WTC11 (cell line): ENCODE measurements at regions not wholly inside any gene's neighbourhood (a gene's known extent, or its start where the extent isn't known, plus 50 kb on each side); places are given as distances from the start of the nearest gene placed in this dataset.

Experiments used
- ATAC-seq: fragments of 200-7000 bp; cut with Tn5 transposase; 2 replicates; pipeline ENCODE4 v1.10.0; 2021; ENCODE audit warnings: mild to moderate bottlenecking, moderate library complexity
- CTCF ChIA-PET: fragments of 300-600 bp; sonication (Branson Sonifier 250); formaldehyde crosslinking; loops from one replicate; lab custom pipeline; 2021; ENCODE audit warnings: antibody characterized with exemption; lab: Charles Lee
- POLR2A ChIA-PET: fragments of 350-600 bp; sonication (Branson Sonifier 250); formaldehyde crosslinking; loops from one replicate; lab custom pipeline; 2021; ENCODE audit warnings: antibody characterized with exemption; lab: Charles Lee
- DNase-seq: peaks from one replicate; pipeline ENCODE4 v3.0.0; 2021; ENCODE audit warnings: low spot score
- H3K27ac Mint-ChIP-seq: 2 replicates; pipeline ENCODE4 v1.8.0; 2021; ENCODE audit warnings: mixed read lengths
- H3K27me3 Mint-ChIP-seq: 2 replicates; pipeline ENCODE4 v1.8.0; 2021; ENCODE audit warnings: low read depth, mild to moderate bottlenecking, moderate library complexity, mixed read lengths
- H3K36me3 Mint-ChIP-seq: 2 replicates; pipeline ENCODE4 v1.8.0; 2021; ENCODE audit warnings: mixed read lengths
- H3K4me1 Mint-ChIP-seq: 2 replicates; pipeline ENCODE4 v1.8.0; 2022; ENCODE audit warnings: mixed read lengths
- H3K4me3 Mint-ChIP-seq: 2 replicates; pipeline ENCODE4 v1.8.0; 2021; ENCODE audit warnings: mild to moderate bottlenecking, moderate library complexity, mixed read lengths
- H3K9me3 Mint-ChIP-seq: 2 replicates; pipeline ENCODE4 v1.8.0; 2021; ENCODE audit warnings: mixed read lengths
- ATF1 ChIP-seq: sonication (generic); formaldehyde crosslinking; IDR thresholded peaks from 2 replicates; pipeline ENCODE4 v1.8.1; 2023; ENCODE audit warnings: mild to moderate bottlenecking, moderate library complexity, missing genetic modification reagents
- EMX1 ChIP-seq: fragments of 250-450 bp; sonication (Bioruptor Pico); IDR thresholded peaks from 2 replicates; pipeline ENCODE4 v1.8.0; 2021; ENCODE audit warnings: mild to moderate bottlenecking
- ESRRA ChIP-seq: sonication (generic); formaldehyde crosslinking; IDR thresholded peaks from 2 replicates; pipeline ENCODE4 v1.8.1; 2022; ENCODE audit warnings: mild to moderate bottlenecking, missing genetic modification reagents, borderline replicate concordance
- FOXJ3 ChIP-seq: sonication (generic); formaldehyde crosslinking; IDR thresholded peaks from 2 replicates; pipeline ENCODE4 v1.9.0; 2021; ENCODE audit warnings: missing genetic modification reagents, mild to moderate bottlenecking, borderline replicate concordance
- MYBL2 ChIP-seq: sonication (generic); formaldehyde crosslinking; IDR thresholded peaks from 2 replicates; pipeline ENCODE4 v1.8.1; 2023; ENCODE audit warnings: mild to moderate bottlenecking, moderate library complexity, missing genetic modification reagents
- NFATC4 ChIP-seq: fragments of 250-450 bp; sonication (Bioruptor Pico); IDR thresholded peaks from 2 replicates; pipeline ENCODE4 v1.9.0; 2021; ENCODE audit warnings: mild to moderate bottlenecking
- SMAD3 ChIP-seq: sonication (generic); formaldehyde crosslinking; IDR thresholded peaks from 2 replicates; pipeline ENCODE4 v1.8.0; 2022; ENCODE audit warnings: missing genetic modification reagents, mild to moderate bottlenecking, borderline replicate concordance
- SMAD4 ChIP-seq: sonication (generic); formaldehyde crosslinking; IDR thresholded peaks from 2 replicates; pipeline ENCODE4 v1.8.0; 2022; ENCODE audit warnings: mild to moderate bottlenecking, missing genetic modification reagents
- ZNF263 ChIP-seq: sonication (generic); formaldehyde crosslinking; IDR thresholded peaks from 2 replicates; pipeline ENCODE4 v1.8.1; 2022; ENCODE audit warnings: low read depth, mild to moderate bottlenecking, moderate library complexity, missing genetic modification reagents
- ZNF317 ChIP-seq: sonication (generic); formaldehyde crosslinking; IDR thresholded peaks from 2 replicates; pipeline ENCODE4 v1.8.1; 2023; ENCODE audit warnings: low read depth, mild to moderate bottlenecking, moderate library complexity, missing genetic modification reagents, borderline replicate concordance
- ZNF396 ChIP-seq: fragments of 250-450 bp; sonication (Bioruptor Pico); IDR thresholded peaks from 2 replicates; pipeline ENCODE4 v1.8.0; 2021; ENCODE audit warnings: mild to moderate bottlenecking, moderate library complexity, borderline replicate concordance
- TF ChIP-seq, protein P1 (sequence below): sonication (generic); formaldehyde crosslinking; conservative IDR thresholded peaks from 2 replicates; pipeline ENCODE4 v1.8.1; 2023; ENCODE audit warnings: mild to moderate bottlenecking, low read depth, missing genetic modification reagents, moderate library complexity
- TF ChIP-seq, protein P2 (sequence below): sonication (generic); formaldehyde crosslinking; IDR thresholded peaks from 2 replicates; pipeline ENCODE4 v1.8.1; 2022; ENCODE audit warnings: mild to moderate bottlenecking, missing genetic modification reagents, moderate library complexity, borderline replicate concordance
- TF ChIP-seq, protein P3 (sequence below): sonication (generic); formaldehyde crosslinking; IDR thresholded peaks from 2 replicates; pipeline ENCODE4 v1.8.1; 2023; ENCODE audit warnings: mild to moderate bottlenecking, missing genetic modification reagents, moderate library complexity
- TF ChIP-seq, protein P4 (sequence below): sonication (generic); formaldehyde crosslinking; IDR thresholded peaks from 2 replicates; pipeline ENCODE4 v1.8.0; 2022; ENCODE audit warnings: mild to moderate bottlenecking, missing genetic modification reagents
- TF ChIP-seq, protein P5 (sequence below): sonication (generic); formaldehyde crosslinking; IDR thresholded peaks from 2 replicates; pipeline ENCODE4 v1.8.1; 2023; ENCODE audit warnings: mild to moderate bottlenecking, missing genetic modification reagents
- TF ChIP-seq, protein P6 (sequence below): fragments of 250-450 bp; sonication (Bioruptor Pico); IDR thresholded peaks from 2 replicates; pipeline ENCODE4 v1.9.0; 2021; ENCODE audit warnings: mild to moderate bottlenecking, borderline replicate concordance
- TF ChIP-seq, protein P7 (sequence below): fragments of 200-600 bp; IDR thresholded peaks from 2 replicates; pipeline ENCODE4 v1.8.0; 2022; ENCODE audit warnings: antibody characterized with exemption

DNA sequence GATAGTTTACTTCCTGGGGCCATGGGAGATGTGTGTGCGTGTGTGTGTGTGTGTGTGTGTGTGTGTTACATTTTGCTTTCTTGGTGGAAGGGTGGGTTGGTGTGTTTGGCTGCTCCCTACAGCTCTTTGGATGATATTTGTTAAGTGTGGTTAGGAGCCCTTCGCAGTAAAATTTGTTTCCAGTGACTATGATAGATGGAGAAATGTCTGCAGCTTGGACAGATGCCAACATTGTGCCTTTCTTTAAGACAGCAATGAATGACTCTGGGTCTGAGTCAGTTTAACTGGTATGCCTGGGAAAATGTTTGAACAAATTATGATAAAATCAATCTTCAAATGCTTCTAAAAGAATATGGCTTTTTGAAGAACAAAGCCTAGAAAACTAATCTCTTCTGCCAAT lies 102.7 kb upstream of the TRPC6 start (continued):
- TF ChIP-seq, protein P1, sequence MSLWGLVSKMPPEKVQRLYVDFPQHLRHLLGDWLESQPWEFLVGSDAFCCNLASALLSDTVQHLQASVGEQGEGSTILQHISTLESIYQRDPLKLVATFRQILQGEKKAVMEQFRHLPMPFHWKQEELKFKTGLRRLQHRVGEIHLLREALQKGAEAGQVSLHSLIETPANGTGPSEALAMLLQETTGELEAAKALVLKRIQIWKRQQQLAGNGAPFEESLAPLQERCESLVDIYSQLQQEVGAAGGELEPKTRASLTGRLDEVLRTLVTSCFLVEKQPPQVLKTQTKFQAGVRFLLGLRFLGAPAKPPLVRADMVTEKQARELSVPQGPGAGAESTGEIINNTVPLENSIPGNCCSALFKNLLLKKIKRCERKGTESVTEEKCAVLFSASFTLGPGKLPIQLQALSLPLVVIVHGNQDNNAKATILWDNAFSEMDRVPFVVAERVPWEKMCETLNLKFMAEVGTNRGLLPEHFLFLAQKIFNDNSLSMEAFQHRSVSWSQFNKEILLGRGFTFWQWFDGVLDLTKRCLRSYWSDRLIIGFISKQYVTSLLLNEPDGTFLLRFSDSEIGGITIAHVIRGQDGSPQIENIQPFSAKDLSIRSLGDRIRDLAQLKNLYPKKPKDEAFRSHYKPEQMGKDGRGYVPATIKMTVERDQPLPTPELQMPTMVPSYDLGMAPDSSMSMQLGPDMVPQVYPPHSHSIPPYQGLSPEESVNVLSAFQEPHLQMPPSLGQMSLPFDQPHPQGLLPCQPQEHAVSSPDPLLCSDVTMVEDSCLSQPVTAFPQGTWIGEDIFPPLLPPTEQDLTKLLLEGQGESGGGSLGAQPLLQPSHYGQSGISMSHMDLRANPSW (CRISPR knock-in tag) = no peak
- TF ChIP-seq ZNF396 (CRISPR knock-in tag) (no peak), ATF1 (CRISPR knock-in tag) (no peak), MYBL2 (no peak)
- TF ChIP-seq, protein P2, sequence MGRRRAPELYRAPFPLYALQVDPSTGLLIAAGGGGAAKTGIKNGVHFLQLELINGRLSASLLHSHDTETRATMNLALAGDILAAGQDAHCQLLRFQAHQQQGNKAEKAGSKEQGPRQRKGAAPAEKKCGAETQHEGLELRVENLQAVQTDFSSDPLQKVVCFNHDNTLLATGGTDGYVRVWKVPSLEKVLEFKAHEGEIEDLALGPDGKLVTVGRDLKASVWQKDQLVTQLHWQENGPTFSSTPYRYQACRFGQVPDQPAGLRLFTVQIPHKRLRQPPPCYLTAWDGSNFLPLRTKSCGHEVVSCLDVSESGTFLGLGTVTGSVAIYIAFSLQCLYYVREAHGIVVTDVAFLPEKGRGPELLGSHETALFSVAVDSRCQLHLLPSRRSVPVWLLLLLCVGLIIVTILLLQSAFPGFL = no peak
- TF ChIP-seq, protein P3, sequence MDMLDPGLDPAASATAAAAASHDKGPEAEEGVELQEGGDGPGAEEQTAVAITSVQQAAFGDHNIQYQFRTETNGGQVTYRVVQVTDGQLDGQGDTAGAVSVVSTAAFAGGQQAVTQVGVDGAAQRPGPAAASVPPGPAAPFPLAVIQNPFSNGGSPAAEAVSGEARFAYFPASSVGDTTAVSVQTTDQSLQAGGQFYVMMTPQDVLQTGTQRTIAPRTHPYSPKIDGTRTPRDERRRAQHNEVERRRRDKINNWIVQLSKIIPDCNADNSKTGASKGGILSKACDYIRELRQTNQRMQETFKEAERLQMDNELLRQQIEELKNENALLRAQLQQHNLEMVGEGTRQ = no peak

DNA sequence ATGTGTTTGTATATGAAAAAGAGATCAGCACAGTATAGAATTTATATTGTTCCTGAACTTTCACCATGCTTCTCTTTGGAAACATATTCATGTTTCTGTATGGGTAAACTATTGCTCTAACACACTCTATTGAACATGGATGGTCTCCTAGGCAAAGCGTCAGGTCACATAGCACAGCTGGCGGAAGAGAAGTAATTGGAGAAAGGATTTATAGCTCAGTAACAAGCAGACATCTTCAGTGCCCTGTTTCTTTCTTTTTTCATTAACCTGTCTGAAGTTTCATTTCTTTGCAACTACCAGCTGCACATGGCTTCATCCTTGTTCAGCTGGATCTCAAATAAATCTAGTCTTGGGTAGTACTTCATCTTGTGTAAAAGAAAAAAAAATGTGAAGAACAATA lies 84.4 kb upstream of the TRPC6 start:
- Mint-ChIP-seq H3K27me3 (peaks cover 5% of the 10 kb centered on the region; the same call in 1 of the 2 replicates), H3K4me3 (no peak overlapping the region), H3K4me1 (peaks cover 9% of the 10 kb centered on the region), H3K36me3 (no peaks in the 10 kb centered on the region), H3K27ac (no peak overlapping the region), H3K9me3 (no peaks in the 10 kb centered on the region)
- ChIA-PET CTCF (interaction anchor here (1.5 kb wide), 1 partner anchor 339 kb away, joined by 3 read pairs; no protein-coding TSS in a partner anchor), POLR2A (interaction anchor here (0.7 kb wide), 1 partner anchor 1222 kb away, joined by 3 read pairs; no protein-coding TSS in a partner anchor)
- no peak for TF ChIP-seq EMX1 (CRISPR knock-in tag)
- TF ChIP-seq FOXJ3 (CRISPR knock-in tag) = no peak
- TF ChIP-seq, protein P4, sequence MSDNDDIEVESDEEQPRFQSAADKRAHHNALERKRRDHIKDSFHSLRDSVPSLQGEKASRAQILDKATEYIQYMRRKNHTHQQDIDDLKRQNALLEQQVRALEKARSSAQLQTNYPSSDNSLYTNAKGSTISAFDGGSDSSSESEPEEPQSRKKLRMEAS (CRISPR knock-in tag) = no peak
- TF ChIP-seq, protein P2 = no peak
- TF ChIP-seq, protein P5, sequence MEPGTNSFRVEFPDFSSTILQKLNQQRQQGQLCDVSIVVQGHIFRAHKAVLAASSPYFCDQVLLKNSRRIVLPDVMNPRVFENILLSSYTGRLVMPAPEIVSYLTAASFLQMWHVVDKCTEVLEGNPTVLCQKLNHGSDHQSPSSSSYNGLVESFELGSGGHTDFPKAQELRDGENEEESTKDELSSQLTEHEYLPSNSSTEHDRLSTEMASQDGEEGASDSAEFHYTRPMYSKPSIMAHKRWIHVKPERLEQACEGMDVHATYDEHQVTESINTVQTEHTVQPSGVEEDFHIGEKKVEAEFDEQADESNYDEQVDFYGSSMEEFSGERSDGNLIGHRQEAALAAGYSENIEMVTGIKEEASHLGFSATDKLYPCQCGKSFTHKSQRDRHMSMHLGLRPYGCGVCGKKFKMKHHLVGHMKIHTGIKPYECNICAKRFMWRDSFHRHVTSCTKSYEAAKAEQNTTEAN = no peak
- TF ChIP-seq, protein P6, sequence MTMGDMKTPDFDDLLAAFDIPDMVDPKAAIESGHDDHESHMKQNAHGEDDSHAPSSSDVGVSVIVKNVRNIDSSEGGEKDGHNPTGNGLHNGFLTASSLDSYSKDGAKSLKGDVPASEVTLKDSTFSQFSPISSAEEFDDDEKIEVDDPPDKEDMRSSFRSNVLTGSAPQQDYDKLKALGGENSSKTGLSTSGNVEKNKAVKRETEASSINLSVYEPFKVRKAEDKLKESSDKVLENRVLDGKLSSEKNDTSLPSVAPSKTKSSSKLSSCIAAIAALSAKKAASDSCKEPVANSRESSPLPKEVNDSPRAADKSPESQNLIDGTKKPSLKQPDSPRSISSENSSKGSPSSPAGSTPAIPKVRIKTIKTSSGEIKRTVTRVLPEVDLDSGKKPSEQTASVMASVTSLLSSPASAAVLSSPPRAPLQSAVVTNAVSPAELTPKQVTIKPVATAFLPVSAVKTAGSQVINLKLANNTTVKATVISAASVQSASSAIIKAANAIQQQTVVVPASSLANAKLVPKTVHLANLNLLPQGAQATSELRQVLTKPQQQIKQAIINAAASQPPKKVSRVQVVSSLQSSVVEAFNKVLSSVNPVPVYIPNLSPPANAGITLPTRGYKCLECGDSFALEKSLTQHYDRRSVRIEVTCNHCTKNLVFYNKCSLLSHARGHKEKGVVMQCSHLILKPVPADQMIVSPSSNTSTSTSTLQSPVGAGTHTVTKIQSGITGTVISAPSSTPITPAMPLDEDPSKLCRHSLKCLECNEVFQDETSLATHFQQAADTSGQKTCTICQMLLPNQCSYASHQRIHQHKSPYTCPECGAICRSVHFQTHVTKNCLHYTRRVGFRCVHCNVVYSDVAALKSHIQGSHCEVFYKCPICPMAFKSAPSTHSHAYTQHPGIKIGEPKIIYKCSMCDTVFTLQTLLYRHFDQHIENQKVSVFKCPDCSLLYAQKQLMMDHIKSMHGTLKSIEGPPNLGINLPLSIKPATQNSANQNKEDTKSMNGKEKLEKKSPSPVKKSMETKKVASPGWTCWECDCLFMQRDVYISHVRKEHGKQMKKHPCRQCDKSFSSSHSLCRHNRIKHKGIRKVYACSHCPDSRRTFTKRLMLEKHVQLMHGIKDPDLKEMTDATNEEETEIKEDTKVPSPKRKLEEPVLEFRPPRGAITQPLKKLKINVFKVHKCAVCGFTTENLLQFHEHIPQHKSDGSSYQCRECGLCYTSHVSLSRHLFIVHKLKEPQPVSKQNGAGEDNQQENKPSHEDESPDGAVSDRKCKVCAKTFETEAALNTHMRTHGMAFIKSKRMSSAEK (CRISPR knock-in tag) = no peak
- TF ChIP-seq SMAD4 (CRISPR knock-in tag) = no peak
- TF ChIP-seq SMAD3 (CRISPR knock-in tag) = no peak
- TF ChIP-seq ZNF317 (CRISPR knock-in tag) = no peak
- TF ChIP-seq, protein P7, sequence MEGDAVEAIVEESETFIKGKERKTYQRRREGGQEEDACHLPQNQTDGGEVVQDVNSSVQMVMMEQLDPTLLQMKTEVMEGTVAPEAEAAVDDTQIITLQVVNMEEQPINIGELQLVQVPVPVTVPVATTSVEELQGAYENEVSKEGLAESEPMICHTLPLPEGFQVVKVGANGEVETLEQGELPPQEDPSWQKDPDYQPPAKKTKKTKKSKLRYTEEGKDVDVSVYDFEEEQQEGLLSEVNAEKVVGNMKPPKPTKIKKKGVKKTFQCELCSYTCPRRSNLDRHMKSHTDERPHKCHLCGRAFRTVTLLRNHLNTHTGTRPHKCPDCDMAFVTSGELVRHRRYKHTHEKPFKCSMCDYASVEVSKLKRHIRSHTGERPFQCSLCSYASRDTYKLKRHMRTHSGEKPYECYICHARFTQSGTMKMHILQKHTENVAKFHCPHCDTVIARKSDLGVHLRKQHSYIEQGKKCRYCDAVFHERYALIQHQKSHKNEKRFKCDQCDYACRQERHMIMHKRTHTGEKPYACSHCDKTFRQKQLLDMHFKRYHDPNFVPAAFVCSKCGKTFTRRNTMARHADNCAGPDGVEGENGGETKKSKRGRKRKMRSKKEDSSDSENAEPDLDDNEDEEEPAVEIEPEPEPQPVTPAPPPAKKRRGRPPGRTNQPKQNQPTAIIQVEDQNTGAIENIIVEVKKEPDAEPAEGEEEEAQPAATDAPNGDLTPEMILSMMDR = no peak
- TF ChIP-seq ESRRA (CRISPR knock-in tag) = no peak
- TF ChIP-seq, protein P1 (CRISPR knock-in tag) = no peak
- TF ChIP-seq ZNF263 = no peak
- no peak for TF ChIP-seq NFATC4
- no peak for DNase-seq
- no peak for ATAC-seq
